Central memory CD8-positive, alpha-beta T cell (primary cell): ENCODE measurements at regions not wholly inside any gene's neighbourhood (a gene's known extent, or its start where the extent isn't known, plus 50 kb on each side); places are given as distances from the start of the nearest gene placed in this dataset.

Experiments
- ATAC-seq: fragments of 150-1000 bp; cut with Tn5 transposase; replicated peaks from 2 replicates; pipeline ENCODE4 v1.10.0; 2022; ENCODE audit warnings: mild to moderate bottlenecking, moderate FRiP score, moderate number of reproducible peaks; ENCODE audit not compliant: poor library complexity, severe bottlenecking; ENCODE audit errors: extremely low read depth
- DNase-seq, 2 donors: peaks; one replicate each; pipeline ENCODE4 v3.0.0; 2021; ENCODE audit warnings: low spot score in 2 of 2
- H3K27ac Mint-ChIP-seq: one replicate; pipeline ENCODE4 v1.8.0; 2022; ENCODE audit warnings: low read depth, mild to moderate bottlenecking, moderate library complexity, mixed read lengths
- H3K27me3 Mint-ChIP-seq: one replicate; pipeline ENCODE4 v1.8.0; 2022; ENCODE audit warnings: mixed read lengths
- H3K36me3 Mint-ChIP-seq: one replicate; pipeline ENCODE4 v1.8.0; 2022; ENCODE audit warnings: mild to moderate bottlenecking, moderate library complexity, mixed read lengths; ENCODE audit not compliant: insufficient read depth
- H3K4me1 Mint-ChIP-seq: one replicate; pipeline ENCODE4 v1.8.0; 2022; ENCODE audit warnings: mixed read lengths
- H3K4me3 Mint-ChIP-seq: one replicate; pipeline ENCODE4 v1.8.0; 2022; ENCODE audit warnings: mild to moderate bottlenecking, moderate library complexity, mixed read lengths
- H3K9me3 Mint-ChIP-seq: one replicate; pipeline ENCODE4 v1.8.0; 2022; ENCODE audit warnings: mixed read lengths

GRCh38 chr7:110337646-110338045 is 753.3 kb upstream of the LRRN3 start:
- Mint-ChIP-seq H3K27me3 (no peaks in the 10 kb centered on the region), H3K4me1 (no peaks in the 10 kb centered on the region)
- DNase-seq, result no peak

DNA sequence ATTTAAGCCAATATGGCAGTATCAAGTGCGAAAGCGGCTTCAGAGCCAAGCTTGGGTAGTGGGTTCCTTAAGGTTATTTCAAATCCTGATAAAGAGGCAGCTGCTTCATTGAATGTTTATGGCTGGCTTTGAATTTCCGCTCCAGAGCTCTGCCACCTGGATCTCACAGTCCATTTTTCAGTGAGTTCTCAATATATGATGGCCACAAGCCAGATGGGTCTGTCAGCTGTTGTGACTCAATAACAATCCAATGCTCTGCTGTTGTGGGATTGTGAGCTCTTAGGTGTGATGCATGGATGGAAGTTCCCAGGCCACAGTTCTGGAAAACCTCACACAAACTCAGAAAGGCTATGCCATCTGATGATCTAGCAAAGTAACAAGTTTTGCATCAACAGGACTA is 743.8 kb upstream of the LRRN3 start:
- H3K9me3 Mint-ChIP-seq, result no peaks in the 10 kb centered on the region
- H3K27ac Mint-ChIP-seq, result no peak overlapping the region

More at GRCh38 chr7:110337646-110338045, 753.3 kb upstream of the LRRN3 start:
- Mint-ChIP-seq H3K9me3 (peaks cover 26% of the 10 kb centered on the region), H3K36me3 (no peaks in the 10 kb centered on the region), H3K27ac (no peak overlapping the region), H3K4me3 (no peak overlapping the region)
- no peak for ATAC-seq

DNA sequence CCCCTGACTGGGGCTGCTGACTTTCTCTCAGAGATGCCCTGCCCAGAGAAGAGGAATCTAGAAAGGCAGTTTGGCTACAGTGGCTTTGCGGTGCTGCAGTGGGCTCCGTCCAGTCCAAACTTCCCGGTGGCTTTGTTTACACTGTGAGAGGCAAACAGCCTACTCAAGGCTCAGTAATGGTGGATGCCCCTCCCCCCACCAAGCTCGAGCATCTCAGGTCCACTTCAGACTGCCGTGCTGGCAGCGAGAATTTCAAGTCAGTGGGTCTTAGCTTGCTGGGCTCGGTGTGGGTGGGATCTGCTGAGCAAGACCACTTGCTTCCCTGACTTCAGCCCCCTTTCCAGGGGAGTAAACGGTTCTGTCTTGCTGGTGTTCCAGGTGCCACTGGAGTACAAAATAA is 734.5 kb upstream of the LRRN3 start:
- Mint-ChIP-seq H3K9me3 (peaks cover 19% of the 10 kb centered on the region), H3K27ac (no peak overlapping the region), H3K4me1 (no peaks in the 10 kb centered on the region), H3K4me3 (no peak overlapping the region), H3K36me3 (no peaks in the 10 kb centered on the region), H3K27me3 (no peaks in the 10 kb centered on the region)
- DNase-seq (no peak), ATAC-seq (no peak)

More for the DNA sequence above, 743.8 kb upstream of the LRRN3 start:
- Mint-ChIP-seq H3K36me3 (no peaks in the 10 kb centered on the region), H3K4me1 (no peaks in the 10 kb centered on the region), H3K4me3 (no peak overlapping the region), H3K27me3 (no peaks in the 10 kb centered on the region)
- ATAC-seq, result no peak
- no peak for DNase-seq

- Mint-ChIP-seq H3K27me3 (no peaks in the 10 kb centered on the region), H3K27ac (no peak overlapping the region)
- no peak for DNase-seq
These were observed 732.9 kb upstream of the LRRN3 start for GRCh38 chr7:110358028-110358427.

DNA sequence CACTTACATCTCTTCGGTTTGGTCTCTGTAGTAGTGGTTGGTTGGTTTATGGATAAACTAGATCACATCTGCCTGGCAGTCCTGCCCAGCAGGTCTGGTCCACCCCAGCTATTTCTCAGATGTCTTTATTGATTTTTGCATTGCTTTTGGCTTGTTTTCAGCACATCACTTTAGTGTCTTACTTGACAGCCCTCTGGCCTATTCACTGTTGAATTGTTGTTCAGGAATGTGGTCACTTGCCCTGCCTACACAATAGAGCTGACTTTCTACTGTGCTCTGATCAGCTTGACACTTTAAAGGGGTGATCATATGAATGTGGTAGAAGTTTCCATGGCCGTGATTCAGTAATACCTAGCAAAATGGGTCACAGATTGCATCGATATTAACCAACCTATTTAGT is 719.2 kb upstream of the LRRN3 start:
- no peaks in the 10 kb centered on the region for H3K27me3 Mint-ChIP-seq
- no peak for DNase-seq
- H3K27ac Mint-ChIP-seq, result no peak overlapping the region
- ATAC-seq, result no peak
- H3K36me3 Mint-ChIP-seq, result no peaks in the 10 kb centered on the region
- H3K4me1 Mint-ChIP-seq, result no peaks in the 10 kb centered on the region
- peaks cover 11% of the 10 kb centered on the region for H3K9me3 Mint-ChIP-seq
- H3K4me3 Mint-ChIP-seq, result no peak overlapping the region

More at GRCh38 chr7:110358028-110358427, 732.9 kb upstream of the LRRN3 start:
- Mint-ChIP-seq H3K36me3 (no peaks in the 10 kb centered on the region), H3K4me3 (no peak overlapping the region), H3K9me3 (peaks cover 19% of the 10 kb centered on the region), H3K4me1 (no peaks in the 10 kb centered on the region)
- no peak for ATAC-seq

DNA sequence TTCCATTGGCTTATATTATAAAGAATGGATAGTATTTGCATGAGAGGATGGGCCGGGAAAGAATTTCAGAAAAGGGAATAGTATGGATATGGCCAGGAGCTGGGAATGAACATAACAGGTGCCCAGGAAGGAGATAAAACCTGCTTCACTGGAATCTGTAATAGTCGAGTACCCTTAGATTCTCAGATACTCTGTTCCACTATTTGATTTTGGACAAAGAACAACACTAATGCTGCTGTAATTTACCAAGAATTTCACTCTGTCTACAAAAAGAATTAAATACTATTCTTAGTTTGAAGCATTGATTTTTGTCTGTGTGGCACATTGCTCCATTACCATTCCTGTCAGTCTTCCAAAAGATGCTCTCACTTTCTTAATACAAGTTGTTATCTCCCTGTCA is 718.2 kb upstream of the LRRN3 start:
- DNase-seq, result no peak
- peaks cover 11% of the 10 kb centered on the region for H3K9me3 Mint-ChIP-seq
- no peak for ATAC-seq
- H3K27ac Mint-ChIP-seq, result no peak overlapping the region
- H3K27me3 Mint-ChIP-seq, result no peaks in the 10 kb centered on the region
- H3K36me3 Mint-ChIP-seq, result no peaks in the 10 kb centered on the region
- H3K4me3 Mint-ChIP-seq, result no peak overlapping the region
- H3K4me1 Mint-ChIP-seq, result no peaks in the 10 kb centered on the region

DNA sequence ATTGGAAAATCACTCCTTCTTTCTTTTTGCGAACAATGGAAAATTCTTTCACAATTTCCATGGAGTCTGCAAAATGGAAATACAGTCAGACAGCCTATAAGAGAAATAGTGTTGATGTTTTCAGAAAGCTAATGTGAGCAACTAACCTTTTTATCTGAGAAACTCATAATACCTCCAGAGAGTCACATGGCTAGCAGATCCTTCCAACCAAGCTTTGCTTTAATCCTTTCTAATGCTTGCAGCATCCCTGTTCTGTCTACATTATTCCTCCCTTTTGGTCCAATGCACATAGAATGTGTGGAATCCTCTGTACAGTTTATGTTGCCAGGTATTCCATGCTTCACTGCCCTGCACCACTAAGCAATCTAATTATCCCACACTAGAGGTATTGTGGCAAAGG is 717.5 kb upstream of the LRRN3 start:
- no peak overlapping the region for H3K4me3 Mint-ChIP-seq
- ATAC-seq (no peak), DNase-seq (no peak)
- H3K4me1 Mint-ChIP-seq, result no peaks in the 10 kb centered on the region
- H3K27ac Mint-ChIP-seq, result no peak overlapping the region
- H3K9me3 Mint-ChIP-seq, result peaks cover 11% of the 10 kb centered on the region
- no peaks in the 10 kb centered on the region for H3K27me3 Mint-ChIP-seq
- no peaks in the 10 kb centered on the region for H3K36me3 Mint-ChIP-seq

- Mint-ChIP-seq H3K9me3 (peaks cover 11% of the 10 kb centered on the region), H3K36me3 (no peaks in the 10 kb centered on the region), H3K27me3 (no peaks in the 10 kb centered on the region), H3K27ac (no peak overlapping the region), H3K4me1 (no peaks in the 10 kb centered on the region), H3K4me3 (no peak overlapping the region)
- DNase-seq, result no peak
- ATAC-seq, result no peak
These were observed 717.1 kb upstream of the LRRN3 start for GRCh38 chr7:110373859-110374258.

DNA sequence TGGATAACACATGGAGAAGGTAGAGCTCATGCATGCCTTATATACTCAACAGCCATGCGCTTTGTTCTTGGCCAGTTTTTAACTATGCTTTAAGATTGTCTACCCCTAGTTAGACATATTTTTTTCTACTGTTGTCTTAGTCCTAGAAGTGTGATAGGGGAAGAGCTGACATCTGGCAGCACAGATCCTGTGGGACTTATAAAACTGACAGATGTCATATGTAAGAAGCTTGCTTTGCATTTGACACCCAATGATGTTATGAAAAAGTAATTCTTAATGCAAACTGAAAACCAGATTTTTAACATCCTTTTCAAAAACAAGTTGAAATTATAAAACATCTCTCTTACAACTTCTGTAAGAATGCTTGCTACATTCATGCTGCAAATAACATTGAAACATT is 715.9 kb upstream of the LRRN3 start:
- DNase-seq (no peak), ATAC-seq (no peak)
- H3K36me3 Mint-ChIP-seq, result no peaks in the 10 kb centered on the region
- no peak overlapping the region for H3K27ac Mint-ChIP-seq
- peaks cover 11% of the 10 kb centered on the region for H3K9me3 Mint-ChIP-seq
- no peaks in the 10 kb centered on the region for H3K27me3 Mint-ChIP-seq
- no peak overlapping the region for H3K4me3 Mint-ChIP-seq
- H3K4me1 Mint-ChIP-seq, result no peaks in the 10 kb centered on the region

DNA sequence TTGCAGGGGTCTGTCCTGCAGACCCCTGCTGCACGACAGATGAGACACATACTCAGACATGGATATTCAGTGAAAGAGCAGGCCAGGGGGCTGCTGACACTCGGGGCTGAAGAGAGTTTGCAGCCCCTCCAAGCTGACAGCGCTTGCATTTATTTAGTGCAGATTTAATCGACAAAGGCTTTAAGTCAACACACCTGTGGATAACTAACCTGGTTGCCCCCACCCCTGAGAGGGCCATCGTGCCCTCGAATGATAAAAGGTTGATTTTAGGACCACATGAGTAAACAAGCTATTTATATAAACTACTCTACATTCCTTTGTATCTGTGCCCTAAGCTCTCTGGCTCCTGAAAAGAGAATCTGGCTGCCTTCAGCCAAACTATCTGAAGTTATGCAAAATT is 708.2 kb upstream of the LRRN3 start:
- H3K36me3 Mint-ChIP-seq, result no peaks in the 10 kb centered on the region
- H3K4me1 Mint-ChIP-seq, result no peaks in the 10 kb centered on the region
- H3K4me3 Mint-ChIP-seq, result no peak overlapping the region
- H3K27me3 Mint-ChIP-seq, result no peaks in the 10 kb centered on the region
- ATAC-seq (no peak), DNase-seq (no peak)
- no peak overlapping the region for H3K27ac Mint-ChIP-seq
- peaks cover 15% of the 10 kb centered on the region for H3K9me3 Mint-ChIP-seq

DNA sequence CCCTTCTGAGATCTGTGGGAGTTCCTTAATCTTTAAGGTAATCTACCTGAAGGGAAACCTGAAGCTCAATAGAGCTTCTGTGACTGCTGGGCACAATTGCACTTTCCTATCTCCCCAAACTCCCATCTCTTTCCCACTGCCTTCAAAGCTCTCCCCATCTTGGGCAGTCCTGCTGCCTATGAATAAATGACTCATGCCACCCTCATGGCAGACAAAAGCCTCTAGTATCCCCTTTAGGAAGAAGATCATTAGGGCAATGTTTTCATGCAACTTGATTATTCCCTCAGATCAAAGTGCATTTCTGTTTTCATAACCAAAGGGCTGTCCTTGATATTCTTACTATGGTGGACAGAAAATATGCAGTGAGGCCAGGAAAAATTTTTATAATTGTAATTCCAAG is 704.9 kb upstream of the LRRN3 start:
- Mint-ChIP-seq H3K27ac (no peak overlapping the region), H3K4me3 (no peak overlapping the region), H3K36me3 (no peaks in the 10 kb centered on the region), H3K27me3 (no peaks in the 10 kb centered on the region), H3K9me3 (peaks cover 15% of the 10 kb centered on the region), H3K4me1 (no peaks in the 10 kb centered on the region)
- ATAC-seq, result no peak
- DNase-seq, result no peak

- Mint-ChIP-seq H3K36me3 (no peaks in the 10 kb centered on the region), H3K4me1 (no peaks in the 10 kb centered on the region), H3K4me3 (no peak overlapping the region)
These were observed 704.0 kb upstream of the LRRN3 start for GRCh38 chr7:110386913-110387312.

DNA sequence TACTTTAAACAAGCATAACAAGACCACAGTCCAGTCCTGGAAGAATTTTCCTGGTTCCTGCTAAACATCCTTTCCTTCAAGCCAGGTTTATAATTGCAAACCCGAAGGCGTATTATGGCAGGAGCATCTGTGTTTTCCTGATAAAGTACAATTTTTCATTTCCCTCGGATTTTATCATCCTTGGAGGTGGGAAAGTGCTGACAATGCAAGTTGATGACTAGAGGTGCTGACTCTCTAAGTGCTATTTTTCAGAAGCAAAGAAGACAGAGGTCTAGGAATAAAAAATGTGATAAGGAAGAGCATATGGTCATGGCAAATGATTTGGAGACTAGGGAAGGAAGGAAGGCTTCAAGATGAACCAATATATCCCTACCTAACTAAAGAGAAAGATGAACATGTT is 703.2 kb upstream of the LRRN3 start:
- Mint-ChIP-seq H3K36me3 (no peaks in the 10 kb centered on the region), H3K4me1 (no peaks in the 10 kb centered on the region), H3K9me3 (peaks cover 15% of the 10 kb centered on the region), H3K27ac (no peak overlapping the region), H3K27me3 (no peaks in the 10 kb centered on the region), H3K4me3 (no peak overlapping the region)
- no peak for DNase-seq
- ATAC-seq, result no peak

More at GRCh38 chr7:110386913-110387312, 704.0 kb upstream of the LRRN3 start:
- no peak for DNase-seq
- no peak overlapping the region for H3K27ac Mint-ChIP-seq
- no peak for ATAC-seq
- no peaks in the 10 kb centered on the region for H3K27me3 Mint-ChIP-seq
- H3K9me3 Mint-ChIP-seq, result peaks cover 15% of the 10 kb centered on the region

GRCh38 chr7:110388457-110388856 is 702.5 kb upstream of the LRRN3 start:
- Mint-ChIP-seq H3K27ac (no peak overlapping the region), H3K27me3 (no peaks in the 10 kb centered on the region), H3K4me3 (no peak overlapping the region), H3K9me3 (peaks cover 12% of the 10 kb centered on the region), H3K36me3 (no peaks in the 10 kb centered on the region), H3K4me1 (no peaks in the 10 kb centered on the region)
- no peak for DNase-seq
- ATAC-seq, result no peak
